H1 (cell line): ENCODE measurements at regions not wholly inside any gene's neighbourhood (a gene's known extent, or its start where the extent isn't known, plus 50 kb on each side); places are given as distances from the start of the nearest gene placed in this dataset.

Experiments used
- CTCF ChIA-PET: fragments of 300-600 bp; sonication (Branson Sonifier 250); formaldehyde crosslinking; loops from one replicate; lab custom pipeline; 2021; ENCODE audit not compliant: partially characterized antibody; lab: Charles Lee
- POLR2A ChIA-PET: fragments of 300-600 bp; sonication (Branson Sonifier 250); formaldehyde crosslinking; loops from one replicate; lab custom pipeline; 2021; ENCODE audit warnings: inconsistent platforms; ENCODE audit not compliant: partially characterized antibody; lab: Charles Lee
- DNase-seq, 2 experiments: peaks; one replicate each; pipeline versions ENCODE4 v3.0.0 to v3.0.0-alpha.2; 2010 to 2022; ENCODE audit warnings: low spot score in 2 of 2, low read depth in 1 of 2, mixed read lengths in 1 of 2
- FAIRE-seq: peaks from 2 replicates; lab custom pipeline; 2011; peaks lifted over from hg19 to GRCh38; lab: Jason Lieb, UNC
- H2AFZ ChIP-seq: 2 replicates; pipeline ENCODE4 v1.8.1; 2012; ENCODE audit warnings: low read length, inconsistent platforms
- H2AK5ac ChIP-seq: 2 replicates; pipeline ENCODE4 v1.6.1; 2013; ENCODE audit warnings: low read depth, low read length
- H2BK120ac ChIP-seq: replicated peaks from 2 replicates; pipeline ENCODE3; 2013; ENCODE audit warnings: low read depth, low read length, inconsistent platforms
- H2BK12ac ChIP-seq: 2 replicates; pipeline ENCODE4 v1.6.1; 2013; ENCODE audit warnings: low read depth, low read length
- H2BK15ac ChIP-seq: 2 replicates; pipeline ENCODE4 v1.6.1; 2013; ENCODE audit warnings: low read length
- H2BK20ac ChIP-seq: 2 replicates; pipeline ENCODE4 v1.6.1; 2013; ENCODE audit warnings: low read length
- H2BK5ac ChIP-seq: 2 replicates; pipeline ENCODE4 v1.6.1; 2013; ENCODE audit warnings: low read depth, low read length
- H3K14ac ChIP-seq: 2 replicates; pipeline ENCODE4 v1.6.1; 2013; ENCODE audit warnings: inconsistent platforms; ENCODE audit not compliant: insufficient read length
- H3K18ac ChIP-seq: 2 replicates; pipeline ENCODE4 v1.6.1; 2013; ENCODE audit warnings: low read length; ENCODE audit errors: extremely low read depth
- H3K23ac ChIP-seq: 2 replicates; pipeline ENCODE4 v1.6.1; 2013; ENCODE audit warnings: inconsistent platforms; ENCODE audit not compliant: insufficient read length
- H3K23me2 ChIP-seq: 2 replicates; pipeline ENCODE4 v1.6.1; 2013; ENCODE audit warnings: low read depth, low read length
- H3K27ac ChIP-seq: 2 replicates; pipeline ENCODE4 v1.6.1; 2011; ENCODE audit warnings: low read depth, low read length, inconsistent platforms
- H3K27me3 ChIP-seq, 4 experiments: replicated peaks in 1 of 4; 1 replicate in 1 of 4; 2 replicates in 3 of 4; pipeline versions ENCODE4 v1.6.1 to v1.8.1; 2011 to 2013; ENCODE audit warnings: low read length in 3 of 4, mild to moderate bottlenecking in 3 of 4, inconsistent platforms in 2 of 4, mixed read lengths in 2 of 4, moderate library complexity in 1 of 4; ENCODE audit not compliant: control insufficient read depth in 3 of 4, insufficient read depth in 3 of 4; ENCODE audit errors: extremely low read depth in 1 of 4
- H3K36me3 ChIP-seq, 4 experiments: 2 replicates each; pipeline versions ENCODE4 v1.6.1 to v1.8.1; 2011 to 2013; ENCODE audit warnings: mild to moderate bottlenecking in 4 of 4, low read length in 3 of 4, moderate library complexity in 2 of 4, control low read depth in 1 of 4, inconsistent platforms in 1 of 4; ENCODE audit not compliant: insufficient read depth in 4 of 4, control insufficient read depth in 2 of 4
- H3K4ac ChIP-seq: replicated peaks from 2 replicates; pipeline ENCODE3; 2013; ENCODE audit warnings: low read length, low read depth, mixed read lengths, inconsistent platforms; ENCODE audit not compliant: insufficient read length
- H3K4me1 ChIP-seq, 4 experiments: replicated peaks in 1 of 4; 1 replicate in 1 of 4; 2 replicates in 3 of 4; pipeline versions ENCODE4 v1.6.1 to v1.8.1; 2011 to 2013; ENCODE audit warnings: low read length in 3 of 4, inconsistent platforms in 2 of 4, mixed read lengths in 1 of 4; ENCODE audit not compliant: insufficient read depth in 4 of 4, control insufficient read depth in 3 of 4
- H3K4me2 ChIP-seq, 2 experiments: 2 replicates each; pipeline versions ENCODE4 v1.6.1 to v1.8.1; 2011 to 2013; ENCODE audit warnings: low read depth in 2 of 2, low read length in 2 of 2, control low read depth in 1 of 2, inconsistent platforms in 1 of 2, mild to moderate bottlenecking in 1 of 2; ENCODE audit not compliant: insufficient read depth in 1 of 2
- H3K4me3 ChIP-seq, 4 experiments: fragments of 200-600, 300-600 bp in 1 of 4; sonication (generic), shearing (Covaris generic), sonication (Bioruptor Twin) in 1 of 4; 2 replicates each; pipeline versions ENCODE4 v1.5.1 to v1.8.1; 2011 to 2016; ENCODE audit warnings: low read length in 4 of 4, low read depth in 3 of 4, control low read depth in 2 of 4, inconsistent platforms in 2 of 4, mild to moderate bottlenecking in 2 of 4, mixed read lengths in 1 of 4, moderate library complexity in 1 of 4; ENCODE audit not compliant: insufficient read depth in 2 of 4; ENCODE audit errors: extremely low read depth in 1 of 4
- H3K56ac ChIP-seq: replicated peaks from 2 replicates; pipeline ENCODE3; 2013; ENCODE audit warnings: low read depth, mild to moderate bottlenecking, mixed read lengths, low read length, inconsistent platforms; ENCODE audit not compliant: insufficient read length
- H3K79me1 ChIP-seq: 2 replicates; pipeline ENCODE4 v1.6.1; 2013; ENCODE audit warnings: low read depth, low read length, control low read depth
- H3K79me2 ChIP-seq, 2 experiments: 2 replicates each; pipeline versions ENCODE4 v1.6.1 to v1.8.1; 2012 to 2013; ENCODE audit warnings: low read length in 2 of 2, mild to moderate bottlenecking in 2 of 2, inconsistent platforms in 1 of 2; ENCODE audit not compliant: insufficient read depth in 2 of 2, control insufficient read depth in 1 of 2
- H3K9ac ChIP-seq, 4 experiments: replicated peaks in 1 of 4; 1 replicate in 1 of 4; 2 replicates in 3 of 4; pipeline versions ENCODE4 v1.6.1 to v1.8.1; 2011 to 2013; ENCODE audit warnings: low read depth in 3 of 4, low read length in 3 of 4, control low read depth in 2 of 4, mild to moderate bottlenecking in 2 of 4, moderate library complexity in 2 of 4, inconsistent platforms in 1 of 4; ENCODE audit errors: extremely low read depth in 1 of 4
- H3K9me3 ChIP-seq, 2 experiments: 2 replicates each; pipeline versions ENCODE4 v1.6.1 to v1.8.1; 2012 to 2013; ENCODE audit warnings: mild to moderate bottlenecking in 2 of 2, moderate library complexity in 2 of 2, control low read depth in 1 of 2, inconsistent platforms in 1 of 2, low read depth in 1 of 2, low read length in 1 of 2, mixed read lengths in 1 of 2; ENCODE audit not compliant: insufficient read depth in 2 of 2
- H4K20me1 ChIP-seq, 2 experiments: replicated peaks in 1 of 2; 2 replicates each; pipeline versions ENCODE3 to v1.8.1; 2011 to 2013; ENCODE audit warnings: inconsistent platforms in 2 of 2, low read length in 2 of 2, mild to moderate bottlenecking in 1 of 2; ENCODE audit not compliant: insufficient read depth in 2 of 2, control insufficient read depth in 1 of 2
- H4K5ac ChIP-seq: 2 replicates; pipeline ENCODE4 v1.6.1; 2013; ENCODE audit warnings: low read length, low read depth, mixed read lengths, inconsistent platforms; ENCODE audit not compliant: insufficient read length
- H4K8ac ChIP-seq: 2 replicates; pipeline ENCODE4 v1.8.0; 2013; ENCODE audit warnings: mild to moderate bottlenecking, moderate library complexity, low read length, inconsistent platforms; ENCODE audit not compliant: insufficient read depth; ENCODE audit errors: extremely low read depth
- H4K91ac ChIP-seq: replicated peaks from 2 replicates; pipeline ENCODE3; 2013; ENCODE audit warnings: low read length, mixed read lengths, inconsistent platforms; ENCODE audit not compliant: insufficient read length
- SP2 ChIP-seq: IDR thresholded peaks from 2 replicates; pipeline ENCODE4 v1.6.1; 2012; ENCODE audit warnings: mild to moderate bottlenecking, low read length, inconsistent platforms
- WGBS, 2 experiments: shearing (Covaris generic) in 1 of 2; methylation state at CpG; one replicate each; pipeline versions ENCODE4 v1.1.6 to v1.1.7; 2013 to 2015; ENCODE audit warnings: low lambda C conversion rate in 2 of 2, mixed read lengths in 2 of 2, inconsistent platforms in 1 of 2, low coverage in 1 of 2, missing lambda C conversion rate in 1 of 2; ENCODE audit not compliant: insufficient replicate concordance in 2 of 2, insufficient coverage in 1 of 2, insufficient read length in 1 of 2; ENCODE audit errors: extremely low coverage in 1 of 2, missing lambda C conversion rate in 1 of 2; 5-methylcytosine and 5-hydroxymethylcytosine counted together

GRCh38 chr5:163373436-163374084, 63.8 kb upstream of the CCNG1 start:
- POLR2A ChIA-PET, result no interaction called here
- no peak overlapping the region for H3K14ac ChIP-seq

More at GRCh38 chr5:163373436-163374084, 63.8 kb upstream of the CCNG1 start:
- no peak for TF ChIP-seq SP2
- H3K23ac ChIP-seq, result no peak overlapping the region
- no peak overlapping the region for H3K27ac ChIP-seq
- H3K4ac ChIP-seq, result no peak overlapping the region
- CTCF ChIA-PET, result interaction anchor here (1.6 to 1.8 kb wide), 2 partner anchors 23 to 34 kb away, joined by 4 to 7 read pairs; no protein-coding TSS in a partner anchor
- H3K4me1 ChIP-seq, result peaks cover 0 to 7% (median 3%) of the 10 kb centered on the region in 4 experiments; a peak in 4 of 7 replicates
- H3K23me2 ChIP-seq, result no peaks in the 10 kb centered on the region
- no peak overlapping the region for H3K18ac ChIP-seq
- no peaks in the 10 kb centered on the region for H4K20me1 ChIP-seq
- FAIRE-seq (no peak), DNase-seq (no peak)
- H2BK12ac ChIP-seq, result no peak overlapping the region
- no peaks in the 10 kb centered on the region for H3K27me3 ChIP-seq
- H2AFZ ChIP-seq, result no peak overlapping the region
- no peak overlapping the region for H2AK5ac ChIP-seq
- no peaks in the 10 kb centered on the region for H3K79me2 ChIP-seq
- no peak overlapping the region for H2BK5ac ChIP-seq
- H3K4me2 ChIP-seq, result no peak overlapping the region
- H2BK15ac ChIP-seq, result no peak overlapping the region
- 80% methylated on average over 2 of the region's 2 CpGs; no CpG with 5 or more reads in 1 of the 2 experiments for WGBS, 2 experiments
- no peak overlapping the region for H3K9ac ChIP-seq
- H4K5ac ChIP-seq, result no peak overlapping the region
- no peak overlapping the region for H4K91ac ChIP-seq
- H2BK120ac ChIP-seq, result no peak overlapping the region
- no peak overlapping the region for H3K4me3 ChIP-seq
- no peak overlapping the region for H3K56ac ChIP-seq
- no peaks in the 10 kb centered on the region for H3K79me1 ChIP-seq
- no peaks in the 10 kb centered on the region for H3K9me3 ChIP-seq
- no peak overlapping the region for H2BK20ac ChIP-seq
- no peaks in the 10 kb centered on the region; a peak in 1 of 8 replicates for H3K36me3 ChIP-seq
- no peak overlapping the region for H4K8ac ChIP-seq
